Tibial nerve (tissue), 4 donors: ENCODE measurements at regions not wholly inside any gene's neighbourhood (a gene's known extent, or its start where the extent isn't known, plus 50 kb on each side); places are given as distances from the start of the nearest gene placed in this dataset.

Source experiments
- DNase-seq, 2 donors: peaks; one replicate each; pipeline ENCODE4 v3.0.0-alpha.2; 2019; ENCODE audit warnings: low spot score in 2 of 2
- H3K27ac ChIP-seq, 4 donors: fragments of 200-600 bp; sonication (generic) in 3 of 4; one replicate each; pipeline ENCODE4 v1.5.1; 2017 to 2019; ENCODE audit warnings: mild to moderate bottlenecking in 1 of 4
- H3K27me3 ChIP-seq, 2 donors: fragments of 200-600 bp; sonication (generic) in 1 of 2; one replicate each; pipeline versions ENCODE4 v1.5.1 to v1.6.0; 2017 to 2019
- H3K36me3 ChIP-seq, 3 donors: fragments of 200-600 bp; sonication (generic); one replicate each; pipeline ENCODE4 v1.5.1; 2018 to 2019
- H3K4me1 ChIP-seq, 4 donors: fragments of 200-600 bp; sonication (generic) in 3 of 4; one replicate each; pipeline ENCODE4 v1.5.1; 2017 to 2019
- H3K4me3 ChIP-seq, 4 donors: fragments of 200-600 bp; sonication (generic) in 3 of 4; one replicate each; pipeline ENCODE4 v1.5.1; 2017 to 2019; ENCODE audit warnings: mild to moderate bottlenecking in 1 of 4, moderate library complexity in 1 of 4
- H3K9me3 ChIP-seq, 4 donors: fragments of 200-600 bp; sonication (generic) in 3 of 4; one replicate each; pipeline ENCODE4 v1.5.1; 2017 to 2019
- CTCF ChIP-seq, 5 experiments: fragments of 200-600 bp in 3 of 5; fragments of 450-650 bp in 2 of 5; sonication (generic) in 3 of 5; IDR thresholded peaks; one replicate each; pipeline ENCODE4 v1.5.1; 2016 to 2019; ENCODE audit warnings: antibody characterized with exemption in 5 of 5, mild to moderate bottlenecking in 3 of 5, moderate library complexity in 2 of 5
- EP300 ChIP-seq, 2 donors: sonication (generic); formaldehyde crosslinking; IDR thresholded peaks; one replicate each; pipeline ENCODE4 v1.6.1; 2017; ENCODE audit warnings: antibody characterized with exemption in 2 of 2, mild to moderate bottlenecking in 1 of 2
- POLR2A ChIP-seq, 2 donors: fragments of 450-650 bp; IDR thresholded peaks; one replicate each; pipeline ENCODE4 v1.6.1; 2017; ENCODE audit warnings: antibody characterized with exemption in 2 of 2, mild to moderate bottlenecking in 2 of 2, moderate library complexity in 2 of 2
- WGBS, 2 donors: methylation state at CpG; one replicate each; pipeline ENCODE4 v1.1.5; 2018; 5-methylcytosine and 5-hydroxymethylcytosine counted together

- 76 to 100% methylated on average over 1 of the region's 1 CpG for WGBS, 2 donors
- TF ChIP-seq EP300 (IDR thresholded peaks at IDR 0.05) (no peak), CTCF (IDR thresholded peaks at IDR 0.05) (no peak), POLR2A (IDR thresholded peaks at IDR 0.05) (no peak)
- H3K27ac ChIP-seq, result no peak overlapping the region
- H3K4me1 ChIP-seq, result peaks cover 0 to 21% (median 5%) of the 10 kb centered on the region in 4 donors
- DNase-seq, result no peak
- H3K27me3 ChIP-seq, result no peaks in the 10 kb centered on the region
- no peaks in the 10 kb centered on the region for H3K36me3 ChIP-seq
- no peak overlapping the region for H3K4me3 ChIP-seq
- no peaks in the 10 kb centered on the region for H3K9me3 ChIP-seq
These were observed 445.6 kb upstream of the MIS18BP1 start for GRCh38 chr14:45698462-45699134.

GRCh38 chr14:45686771-45687170 is 433.8 kb upstream of the MIS18BP1 start:
- no peak overlapping the region for H3K4me3 ChIP-seq
- no peaks in the 10 kb centered on the region for H3K36me3 ChIP-seq
- WGBS, 2 donors, result 55 to 70% methylated on average over 4 of the region's 4 CpGs
- H3K27me3 ChIP-seq, result no peaks in the 10 kb centered on the region
- no peak for TF ChIP-seq POLR2A (IDR thresholded peaks at IDR 0.05)
- no peak for TF ChIP-seq EP300 (IDR thresholded peaks at IDR 0.05)
- no peak for TF ChIP-seq CTCF (IDR thresholded peaks at IDR 0.05)
- no peak overlapping the region for H3K27ac ChIP-seq
- H3K4me1 ChIP-seq, result no peaks in the 10 kb centered on the region
- no peak for DNase-seq
- peaks cover 0 to 22% (median 2%) of the 10 kb centered on the region in 4 donors for H3K9me3 ChIP-seq

GRCh38 chr14:45680531-45680930 is 427.5 kb upstream of the MIS18BP1 start:
- H3K4me1 ChIP-seq, result no peaks in the 10 kb centered on the region
- H3K27ac ChIP-seq, result no peak overlapping the region
- no peak overlapping the region for H3K4me3 ChIP-seq
- no peaks in the 10 kb centered on the region for H3K27me3 ChIP-seq
- no peaks in the 10 kb centered on the region for H3K36me3 ChIP-seq
- no peak for TF ChIP-seq CTCF (IDR thresholded peaks at IDR 0.05)
- no peak for TF ChIP-seq EP300 (IDR thresholded peaks at IDR 0.05)
- no peak for TF ChIP-seq POLR2A (IDR thresholded peaks at IDR 0.05)
- peaks cover 0 to 8% (median 2%) of the 10 kb centered on the region in 4 donors for H3K9me3 ChIP-seq
- no peak for DNase-seq

GRCh38 chr14:45679853-45680252 is 426.9 kb upstream of the MIS18BP1 start:
- Histone ChIP-seq H3K4me1 (no peaks in the 10 kb centered on the region), H3K4me3 (no peak overlapping the region), H3K9me3 (peaks cover 0 to 6% (median 2%) of the 10 kb centered on the region in 4 donors), H3K36me3 (no peaks in the 10 kb centered on the region), H3K27me3 (no peaks in the 10 kb centered on the region), H3K27ac (no peak overlapping the region)
- DNase-seq, result no peak
- TF ChIP-seq POLR2A (IDR thresholded peaks at IDR 0.05), result no peak
- no peak for TF ChIP-seq EP300 (IDR thresholded peaks at IDR 0.05)
- TF ChIP-seq CTCF (IDR thresholded peaks at IDR 0.05), result no peak
- WGBS, 2 donors, result 73 to 90% methylated on average over 1 of the region's 1 CpG

- DNase-seq, result no peak
- TF ChIP-seq EP300 (IDR thresholded peaks at IDR 0.05), result no peak
- no peak for TF ChIP-seq POLR2A (IDR thresholded peaks at IDR 0.05)
- TF ChIP-seq CTCF (IDR thresholded peaks at IDR 0.05), result no peak
- Histone ChIP-seq H3K4me3 (no peak overlapping the region), H3K9me3 (no peaks in the 10 kb centered on the region), H3K27ac (no peak overlapping the region), H3K36me3 (no peaks in the 10 kb centered on the region), H3K27me3 (no peaks in the 10 kb centered on the region), H3K4me1 (no peaks in the 10 kb centered on the region)
These were observed 425.2 kb upstream of the MIS18BP1 start for GRCh38 chr14:45678163-45678562.
